Natural killer cell (primary cell): ENCODE measurements at regions not wholly inside any gene's neighbourhood (a gene's known extent, or its start where the extent isn't known, plus 50 kb on each side); places are given as distances from the start of the nearest gene placed in this dataset.

ENCODE experiments used
- ATAC-seq, 3 donors: fragments of 150-1000 bp in 2 of 3; fragments of 200-7000 bp in 1 of 3; cut with Tn5 transposase; 1 replicate in 1 of 3; 2 replicates in 2 of 3; pipeline ENCODE4 v1.10.0; 2021; ENCODE audit warnings: mild to moderate bottlenecking in 2 of 3, moderate library complexity in 2 of 3
- DNase-seq, 2 donors: peaks; one replicate each; pipeline versions ENCODE4 v3.0.0 to v3.0.0-alpha.2; 2013 to 2021; ENCODE audit warnings: mixed read lengths in 1 of 2
- H3K27ac ChIP-seq: one replicate; pipeline ENCODE4 v1.5.1; 2013; ENCODE audit warnings: mild to moderate bottlenecking, low read length
- H3K27me3 ChIP-seq: one replicate; pipeline ENCODE4 v1.6.1; 2013; ENCODE audit warnings: low read length; ENCODE audit not compliant: control insufficient read depth, insufficient read depth
- H3K36me3 ChIP-seq: one replicate; pipeline ENCODE4 v1.6.1; 2013; ENCODE audit warnings: low read length; ENCODE audit not compliant: control insufficient read depth, insufficient read depth
- H3K4me1 ChIP-seq: one replicate; pipeline ENCODE4 v1.6.1; 2013; ENCODE audit warnings: low read length; ENCODE audit not compliant: control insufficient read depth, insufficient read depth
- H3K4me3 ChIP-seq: one replicate; pipeline ENCODE4 v1.5.1; 2013; ENCODE audit warnings: low read length
- H3K9me3 ChIP-seq: one replicate; pipeline ENCODE4 v1.6.1; 2013; ENCODE audit warnings: low read length; ENCODE audit not compliant: control insufficient read depth, insufficient read depth
- H3K27ac Mint-ChIP-seq, 2 donors: one replicate each; pipeline ENCODE4 v1.8.0; 2022; ENCODE audit warnings: mild to moderate bottlenecking in 2 of 2, mixed read lengths in 2 of 2, moderate library complexity in 1 of 2
- H3K27me3 Mint-ChIP-seq, 2 donors: one replicate each; pipeline ENCODE4 v1.8.0; 2022; ENCODE audit warnings: low read depth in 2 of 2, mixed read lengths in 2 of 2
- H3K36me3 Mint-ChIP-seq: one replicate; pipeline ENCODE4 v1.8.0; 2022; ENCODE audit warnings: mixed read lengths
- H3K4me1 Mint-ChIP-seq, 2 donors: one replicate each; pipeline ENCODE4 v1.8.0; 2022; ENCODE audit warnings: mixed read lengths in 2 of 2
- H3K4me3 Mint-ChIP-seq: one replicate; pipeline ENCODE4 v1.8.0; 2022; ENCODE audit warnings: mild to moderate bottlenecking, moderate library complexity, mixed read lengths
- H3K9me3 Mint-ChIP-seq, 2 donors: one replicate each; pipeline ENCODE4 v1.8.0; 2022; ENCODE audit warnings: mixed read lengths in 2 of 2
- CTCF ChIP-seq: fragments of 200-600 bp; IDR thresholded peaks from one replicate; pipeline ENCODE4 v1.8.0; 2022; ENCODE audit warnings: antibody characterized with exemption
- WGBS: methylation state at CpG from one replicate; pipeline ENCODE4 v1.1.7; 2013; ENCODE audit warnings: missing lambda C conversion rate; ENCODE audit not compliant: insufficient coverage; 5-methylcytosine and 5-hydroxymethylcytosine counted together
- intact Hi-C: fragments of 100-400 bp; cut with micrococcal nuclease; formaldehyde crosslinking; loops from one replicate; pipeline ENCODE4 v1.14.2; 2022

DNA sequence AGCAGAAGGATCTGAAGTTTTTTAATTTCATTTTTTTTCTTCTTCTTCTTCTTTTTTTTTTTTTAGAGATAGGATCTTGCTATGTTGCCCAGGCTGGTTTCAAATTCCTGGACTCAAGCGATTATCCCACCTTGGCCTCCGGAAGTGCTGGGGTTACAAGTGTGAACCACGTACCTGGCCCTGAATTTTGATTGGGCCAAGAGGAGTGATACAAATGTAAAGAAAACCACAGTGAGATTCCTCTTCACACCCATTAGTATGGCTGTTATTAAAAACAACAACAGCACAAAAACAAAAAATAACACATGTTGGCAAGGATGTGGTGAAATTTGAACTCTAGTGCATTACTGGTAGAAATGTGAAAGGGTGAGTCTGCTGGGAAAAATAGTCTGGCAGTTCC, 79.1 kb downstream of the KLF4 start:
- Histone ChIP-seq H3K4me1 (no peaks in the 10 kb centered on the region), H3K27me3 (no peaks in the 10 kb centered on the region), H3K27ac (no peak overlapping the region), H3K4me3 (no peak overlapping the region), H3K36me3 (no peaks in the 10 kb centered on the region), H3K9me3 (no peaks in the 10 kb centered on the region)
- peaks cover 0 to 15% of the 10 kb centered on the region in 2 donors for H3K4me1 Mint-ChIP-seq
- intact Hi-C loops = no loop called here
- TF ChIP-seq CTCF = no peak
- H3K9me3 Mint-ChIP-seq = peaks cover 0 to 2% of the 10 kb centered on the region in 2 donors
- WGBS = 70% methylated on average over 2 of the region's 3 CpGs
- peak overlapping the region; percentile 40 for H3K4me3 Mint-ChIP-seq
- ATAC-seq (peak; percentile 40 to 85 (median 44)), DNase-seq (no peak)
- H3K27me3 Mint-ChIP-seq = peaks cover 0 to 6% of the 10 kb centered on the region in 2 donors
- H3K27ac Mint-ChIP-seq = peak overlapping the region; percentile 75 to 78
- no peaks in the 10 kb centered on the region for H3K36me3 Mint-ChIP-seq

- intact Hi-C loops = no loop called here
- Mint-ChIP-seq H3K27ac (peak overlapping the region; percentile 75 to 78), H3K4me3 (no peak overlapping the region), H3K9me3 (peaks cover 0 to 2% of the 10 kb centered on the region in 2 donors), H3K27me3 (peaks cover 0 to 6% of the 10 kb centered on the region in 2 donors), H3K36me3 (no peaks in the 10 kb centered on the region), H3K4me1 (peaks cover 0 to 15% of the 10 kb centered on the region in 2 donors)
- WGBS = 90% methylated on average over 8 of the region's 13 CpGs
- H3K4me3 ChIP-seq = no peak overlapping the region
- ATAC-seq (peak in 1 of 3 donors; percentile 14), DNase-seq (no peak)
- no peak for TF ChIP-seq CTCF
- no peaks in the 10 kb centered on the region for H3K4me1 ChIP-seq
- no peaks in the 10 kb centered on the region for H3K9me3 ChIP-seq
- no peaks in the 10 kb centered on the region for H3K27me3 ChIP-seq
- H3K27ac ChIP-seq = no peak overlapping the region
- no peaks in the 10 kb centered on the region for H3K36me3 ChIP-seq
These were observed 79.8 kb downstream of the KLF4 start for GRCh38 chr9:107409581-107410389.

- Mint-ChIP-seq H3K27ac (no peak overlapping the region), H3K9me3 (peaks cover 0 to 2% of the 10 kb centered on the region in 2 donors)
- ATAC-seq = no peak
These were observed 81.9 kb downstream of the KLF4 start for GRCh38 chr9:107407675-107408074.

More at GRCh38 chr9:107407675-107408074, 81.9 kb downstream of the KLF4 start:
- no peaks in the 10 kb centered on the region for H3K36me3 ChIP-seq
- H3K4me1 ChIP-seq = no peaks in the 10 kb centered on the region
- no peak overlapping the region for H3K4me3 ChIP-seq
- H3K27me3 Mint-ChIP-seq = peaks cover 7 to 8% of the 10 kb centered on the region in 2 donors
- no peak for DNase-seq
- no peak for TF ChIP-seq CTCF
- no peak overlapping the region for H3K27ac ChIP-seq
- H3K4me1 Mint-ChIP-seq = peaks cover 0 to 15% of the 10 kb centered on the region in 2 donors
- H3K9me3 ChIP-seq = no peaks in the 10 kb centered on the region
- 78% methylated on average over 2 of the region's 2 CpGs for WGBS
- no peaks in the 10 kb centered on the region for H3K27me3 ChIP-seq
- no peak overlapping the region for H3K4me3 Mint-ChIP-seq
- intact Hi-C loops = no loop called here
- H3K36me3 Mint-ChIP-seq = no peaks in the 10 kb centered on the region
